KMS-11 (cell line): ENCODE measurements at regions not wholly inside any gene's neighbourhood (a gene's known extent, or its start where the extent isn't known, plus 50 kb on each side); places are given as distances from the start of the nearest gene placed in this dataset.

ENCODE experiments used
- H2AFZ ChIP-seq: fragments of 200-600 bp; sonication (generic); 2 replicates; pipeline ENCODE4 v1.6.1; 2016; ENCODE audit warnings: antibody characterized with exemption, mixed run types, low read depth
- H3K27ac ChIP-seq: fragments of 200-600 bp; sonication (generic); 2 replicates; pipeline ENCODE4 v1.6.1; 2016; ENCODE audit warnings: mild to moderate bottlenecking, mixed run types
- H3K27me3 ChIP-seq: fragments of 200-600 bp; sonication (generic); 2 replicates; pipeline ENCODE4 v1.6.1; 2017; ENCODE audit warnings: mild to moderate bottlenecking, low read depth, mixed run types, moderate library complexity; ENCODE audit not compliant: insufficient read depth
- H3K36me3 ChIP-seq: fragments of 200-600 bp; sonication (generic); 2 replicates; pipeline ENCODE4 v1.6.1; 2017; ENCODE audit warnings: mild to moderate bottlenecking, mixed run types; ENCODE audit not compliant: insufficient read depth
- H3K4me1 ChIP-seq: fragments of 200-600 bp; sonication (generic); 2 replicates; pipeline ENCODE4 v1.6.1; 2016; ENCODE audit warnings: mild to moderate bottlenecking, low read depth, mixed run types; ENCODE audit not compliant: poor library complexity, severe bottlenecking
- H3K4me2 ChIP-seq: fragments of 200-600 bp; sonication (generic); 2 replicates; pipeline ENCODE4 v1.7.0; 2016; ENCODE audit warnings: mild to moderate bottlenecking, mixed run types
- H3K4me3 ChIP-seq: fragments of 200-600 bp; sonication (generic); IDR thresholded peaks from 2 replicates; pipeline ENCODE4 v1.6.1; 2017; ENCODE audit warnings: low read depth, low read length, mixed read lengths; ENCODE audit not compliant: insufficient read depth
- H3K79me2 ChIP-seq: fragments of 200-600 bp; sonication (generic); 2 replicates; pipeline ENCODE4 v1.6.1; 2016; ENCODE audit warnings: low read depth, mixed run types; ENCODE audit not compliant: insufficient read depth
- H3K9ac ChIP-seq: fragments of 200-600 bp; sonication (generic); 2 replicates; pipeline ENCODE4 v1.6.1; 2016; ENCODE audit warnings: mild to moderate bottlenecking, mixed run types
- H4K20me1 ChIP-seq: fragments of 200-600 bp; sonication (generic); 2 replicates; pipeline ENCODE4 v1.6.1; 2016; ENCODE audit warnings: mild to moderate bottlenecking, mixed run types; ENCODE audit not compliant: insufficient read depth
- TF ChIP-seq, protein P1 (sequence below): fragments of 200-600 bp; sonication (generic); conservative IDR thresholded peaks from 2 replicates; pipeline ENCODE4 v1.6.1; 2017; ENCODE audit warnings: low read depth, mild to moderate bottlenecking, antibody characterized with exemption, low read length, moderate library complexity, mixed read lengths

- H3K27me3 ChIP-seq: no peaks in the 10 kb centered on the region
- H3K27ac ChIP-seq: no peak overlapping the region
- H3K9ac ChIP-seq: no peak overlapping the region
- TF ChIP-seq, protein P1, sequence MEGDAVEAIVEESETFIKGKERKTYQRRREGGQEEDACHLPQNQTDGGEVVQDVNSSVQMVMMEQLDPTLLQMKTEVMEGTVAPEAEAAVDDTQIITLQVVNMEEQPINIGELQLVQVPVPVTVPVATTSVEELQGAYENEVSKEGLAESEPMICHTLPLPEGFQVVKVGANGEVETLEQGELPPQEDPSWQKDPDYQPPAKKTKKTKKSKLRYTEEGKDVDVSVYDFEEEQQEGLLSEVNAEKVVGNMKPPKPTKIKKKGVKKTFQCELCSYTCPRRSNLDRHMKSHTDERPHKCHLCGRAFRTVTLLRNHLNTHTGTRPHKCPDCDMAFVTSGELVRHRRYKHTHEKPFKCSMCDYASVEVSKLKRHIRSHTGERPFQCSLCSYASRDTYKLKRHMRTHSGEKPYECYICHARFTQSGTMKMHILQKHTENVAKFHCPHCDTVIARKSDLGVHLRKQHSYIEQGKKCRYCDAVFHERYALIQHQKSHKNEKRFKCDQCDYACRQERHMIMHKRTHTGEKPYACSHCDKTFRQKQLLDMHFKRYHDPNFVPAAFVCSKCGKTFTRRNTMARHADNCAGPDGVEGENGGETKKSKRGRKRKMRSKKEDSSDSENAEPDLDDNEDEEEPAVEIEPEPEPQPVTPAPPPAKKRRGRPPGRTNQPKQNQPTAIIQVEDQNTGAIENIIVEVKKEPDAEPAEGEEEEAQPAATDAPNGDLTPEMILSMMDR: no peak
- no peaks in the 10 kb centered on the region for H3K4me1 ChIP-seq
- no peaks in the 10 kb centered on the region for H3K79me2 ChIP-seq
- no peak overlapping the region for H3K4me3 ChIP-seq
- no peak overlapping the region for H3K4me2 ChIP-seq
- no peak overlapping the region for H2AFZ ChIP-seq
- H3K36me3 ChIP-seq: no peaks in the 10 kb centered on the region
- H4K20me1 ChIP-seq: no peaks in the 10 kb centered on the region
These were observed 67.7 kb downstream of the RRM2 start for GRCh38 chr2:10190255-10190654.

DNA sequence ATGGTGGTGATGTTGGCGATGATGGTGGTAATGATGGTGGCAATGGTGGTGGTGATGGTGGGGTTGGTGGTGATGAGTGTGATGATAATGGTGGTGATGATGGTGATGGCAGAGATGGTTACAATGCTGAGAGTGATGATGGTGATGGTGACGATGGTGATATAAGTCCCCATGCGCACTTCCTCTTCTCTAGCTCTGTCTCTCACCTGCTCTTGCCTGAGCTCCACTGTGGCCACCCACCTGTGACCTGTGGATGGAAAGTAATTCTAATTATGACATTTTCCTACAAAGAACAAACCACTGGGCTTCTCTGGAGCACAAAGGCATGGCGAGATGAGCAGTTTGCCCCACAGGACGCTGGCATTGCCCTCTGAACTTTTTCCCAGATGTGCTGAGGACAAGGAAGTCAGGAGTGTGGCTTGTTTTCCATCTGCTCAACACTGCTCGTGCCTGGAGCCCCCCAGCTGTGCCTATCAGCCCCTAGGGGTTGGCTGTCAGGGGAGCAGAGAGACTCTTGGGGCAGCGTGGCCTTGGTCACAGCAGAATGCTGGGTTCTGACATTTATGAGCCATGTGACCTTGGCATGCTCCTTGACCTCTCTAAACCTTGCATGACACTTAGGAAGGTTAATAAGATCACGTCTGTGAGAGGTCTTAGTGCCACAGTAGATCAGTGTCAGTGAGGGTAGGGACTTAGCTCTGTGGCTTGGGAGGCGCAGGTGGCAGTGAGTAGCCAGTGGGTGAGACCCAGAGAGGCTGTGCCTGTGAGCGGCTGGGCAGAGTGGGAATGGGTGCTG is 68.4 kb downstream of the RRM2 start:
- no peak overlapping the region for H3K9ac ChIP-seq
- TF ChIP-seq, protein P1: no peak
- no peaks in the 10 kb centered on the region for H3K4me1 ChIP-seq
- no peaks in the 10 kb centered on the region for H3K79me2 ChIP-seq
- H3K4me3 ChIP-seq: no peak overlapping the region
- H3K4me2 ChIP-seq: no peak overlapping the region
- no peaks in the 10 kb centered on the region for H3K27me3 ChIP-seq
- H3K27ac ChIP-seq: no peak overlapping the region
- no peak overlapping the region for H2AFZ ChIP-seq
- H3K36me3 ChIP-seq: no peaks in the 10 kb centered on the region
- no peaks in the 10 kb centered on the region for H4K20me1 ChIP-seq

DNA sequence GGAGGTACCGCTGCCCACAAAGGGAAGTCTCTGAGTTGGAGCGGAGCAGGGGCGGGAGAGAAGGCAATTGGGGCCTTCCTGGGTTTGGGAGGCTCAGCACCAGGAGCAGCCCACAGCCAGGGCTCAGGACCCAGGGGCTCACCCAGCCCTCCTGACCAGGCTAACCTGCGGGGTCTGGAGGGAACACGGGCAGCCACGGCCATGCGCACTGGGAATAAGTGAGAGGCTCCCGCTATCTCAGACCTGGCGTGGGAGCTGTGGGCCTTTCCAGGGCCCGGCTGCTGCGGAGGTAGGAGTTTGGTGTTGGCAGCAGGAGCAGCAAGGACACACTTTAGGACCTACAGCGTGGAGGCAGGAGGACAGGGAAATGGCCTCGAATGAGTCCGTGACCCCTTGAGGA is 69.0 kb downstream of the RRM2 start:
- no peak overlapping the region for H3K9ac ChIP-seq
- H3K4me2 ChIP-seq: no peak overlapping the region
- H3K4me3 ChIP-seq: no peak overlapping the region
- H3K79me2 ChIP-seq: no peaks in the 10 kb centered on the region
- TF ChIP-seq, protein P1: no peak
- no peaks in the 10 kb centered on the region for H3K27me3 ChIP-seq
- no peak overlapping the region for H2AFZ ChIP-seq
- no peak overlapping the region for H3K27ac ChIP-seq
- H4K20me1 ChIP-seq: no peaks in the 10 kb centered on the region
- H3K4me1 ChIP-seq: no peaks in the 10 kb centered on the region
- no peaks in the 10 kb centered on the region for H3K36me3 ChIP-seq

DNA sequence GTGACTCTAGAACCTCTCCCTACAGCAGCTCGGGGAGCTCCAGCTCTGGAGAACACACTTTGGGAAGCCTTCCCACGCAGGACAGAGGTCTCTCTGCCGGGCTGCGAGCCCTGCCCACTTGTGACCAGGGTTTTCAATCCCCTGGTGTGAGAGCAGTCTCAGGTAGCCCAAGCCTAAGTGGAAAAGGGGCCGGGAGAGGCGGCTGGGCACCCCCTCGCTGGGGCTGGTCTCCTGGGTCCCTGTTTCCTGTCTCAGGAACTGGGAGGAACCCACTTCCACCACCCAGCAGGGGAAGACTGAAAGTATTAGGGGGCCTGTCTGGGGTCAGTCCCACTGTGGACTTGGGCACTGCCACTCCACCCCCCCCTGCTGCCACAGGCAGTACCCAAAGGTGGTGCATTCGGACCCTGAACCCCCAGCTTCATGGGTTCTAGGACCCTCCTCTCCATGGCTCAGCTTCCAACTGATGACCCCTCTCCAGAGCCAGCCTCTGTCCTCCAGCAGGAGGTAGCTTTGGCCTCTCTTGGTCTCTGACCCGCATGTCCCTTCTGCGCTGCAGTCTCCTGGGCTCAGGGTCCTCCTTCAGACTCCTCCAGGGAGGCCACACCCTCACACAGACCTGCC is 70.0 kb downstream of the RRM2 start:
- Histone ChIP-seq H3K4me2 (no peak overlapping the region), H3K27ac (no peak overlapping the region), H3K36me3 (no peaks in the 10 kb centered on the region), H3K9ac (no peak overlapping the region), H3K79me2 (no peaks in the 10 kb centered on the region), H2AFZ (no peak overlapping the region), H3K27me3 (no peaks in the 10 kb centered on the region), H3K4me1 (no peaks in the 10 kb centered on the region), H3K4me3 (no peak overlapping the region), H4K20me1 (no peaks in the 10 kb centered on the region)
- TF ChIP-seq, protein P1: no peak
